Lower leg skin (tissue), 3 donors: ENCODE measurements at regions not wholly inside any gene's neighbourhood (a gene's known extent, or its start where the extent isn't known, plus 50 kb on each side); places are given as distances from the start of the nearest gene placed in this dataset.

Experiments used
- CTCF ChIP-seq, 3 donors: fragments of 450-650 bp; IDR thresholded peaks; one replicate each; pipeline ENCODE4 v1.5.1; 2016; ENCODE audit warnings: antibody characterized with exemption in 3 of 3, mild to moderate bottlenecking in 3 of 3, moderate library complexity in 2 of 3
- POLR2A ChIP-seq, 2 donors: fragments of 450-650 bp; IDR thresholded peaks; one replicate each; pipeline ENCODE4 v1.6.1; 2016 to 2017; ENCODE audit warnings: antibody characterized with exemption in 2 of 2, mild to moderate bottlenecking in 1 of 2, moderate library complexity in 1 of 2

GRCh38 chr14:37844614-37845013, 249.2 kb downstream of the TTC6 start:
- no peak for TF ChIP-seq POLR2A (IDR thresholded peaks at IDR 0.05)
- no peak for TF ChIP-seq CTCF (IDR thresholded peaks at IDR 0.05)
